Heart left ventricle (tissue), 16 donors: ENCODE measurements at regions not wholly inside any gene's neighbourhood (a gene's known extent, or its start where the extent isn't known, plus 50 kb on each side); places are given as distances from the start of the nearest gene placed in this dataset.

ENCODE experiments used
- ATAC-seq, 4 donors: fragments of 200-7000 bp; cut with Tn5 transposase; one replicate each; pipeline ENCODE4 v1.9.1; 2020 to 2022; ENCODE audit warnings: moderate library complexity in 4 of 4, mild to moderate bottlenecking in 3 of 4, moderate number of reproducible peaks in 1 of 4
- DNase-seq, 5 donors: peaks; one replicate each; pipeline ENCODE4 v3.0.0-alpha.2; 2020
- H3K27ac ChIP-seq, 12 donors: fragments of 200-600 bp; sonication (generic) in 4 of 12; one replicate each; pipeline versions ENCODE4 v1.5.0 to v1.8.0; 2016 to 2022; ENCODE audit warnings: mild to moderate bottlenecking in 2 of 12
- H3K27me3 ChIP-seq, 9 donors: fragments of 200-600 bp; sonication (generic) in 2 of 9; one replicate each; pipeline versions ENCODE4 v1.5.1 to v1.8.0; 2016 to 2022; ENCODE audit warnings: mild to moderate bottlenecking in 3 of 9
- H3K36me3 ChIP-seq, 9 donors: fragments of 200-600 bp; sonication (generic) in 2 of 9; one replicate each; pipeline versions ENCODE4 v1.5.0 to v1.8.0; 2018 to 2022; ENCODE audit warnings: mild to moderate bottlenecking in 2 of 9
- H3K4me1 ChIP-seq, 12 donors: fragments of 200-600 bp; sonication (generic) in 4 of 12; one replicate each; pipeline versions ENCODE4 v1.5.0 to v1.8.0; 2016 to 2022; ENCODE audit warnings: mild to moderate bottlenecking in 3 of 12
- H3K4me3 ChIP-seq, 12 donors: fragments of 200-600 bp; sonication (generic) in 4 of 12; one replicate each; pipeline versions ENCODE4 v1.5.0 to v1.8.0; 2017 to 2022; ENCODE audit warnings: mild to moderate bottlenecking in 9 of 12, moderate library complexity in 4 of 12
- H3K9me3 ChIP-seq, 12 donors: fragments of 200-600 bp; sonication (generic) in 4 of 12; one replicate each; pipeline versions ENCODE4 v1.5.0 to v1.8.0; 2016 to 2022; ENCODE audit warnings: mild to moderate bottlenecking in 1 of 12
- POLR2A ChIP-seq, 2 donors: fragments of 450-650 bp; IDR thresholded peaks; one replicate each; pipeline ENCODE4 v1.6.1; 2017; ENCODE audit warnings: antibody characterized with exemption in 2 of 2, mild to moderate bottlenecking in 2 of 2, moderate library complexity in 2 of 2
- WGBS, 4 donors: extraction: QIAGEN DNeasy Blood & Tissue Kit in 2 of 4; methylation state at CpG; one replicate each; pipeline versions ENCODE4 v1.1.5 to v1.1.7; 2013 to 2018; 5-methylcytosine and 5-hydroxymethylcytosine counted together
- intact Hi-C, 10 donors: fragments of 100-400 bp; cut with DNase I; formaldehyde crosslinking; loops; one replicate each; pipeline versions ENCODE4 v1.11.1 to v1.14.2; 2022
- TF ChIP-seq, protein P1 (sequence below), 12 donors: fragments of 200-600 bp; sonication (generic) in 4 of 12; IDR thresholded peaks; one replicate each; pipeline versions ENCODE4 v1.5.0 to v1.8.0; 2018 to 2022; ENCODE audit warnings: antibody characterized with exemption in 12 of 12, mild to moderate bottlenecking in 5 of 12
- donor health status: ischemic (EF 13 %, LVEDD 7.1; RV severe dilation, severe dysfunction).
- donor health status: healthy with polysubstance abuse.
- donor health status: DM: no; HTN: yes; CAD: no.
- donor health status: DM: no; HTN: no; CAD: no.
- donor health status: ischemic (EF 25% LVEDD 6.9; RV normal size, moderate dysfunction).
- donor health status: ischemic (EF 25% LVEDD 5.7; RV mildly dilated, moderate dysfunction).
- donor health status: healthy.
- donor health status: DM: yes; HTN: yes; CAD: no.
- donor health status: ischemic (EF 35%, LVEDD 5.7; RV mildly dilated, moderate dysfunction).
- donor health status: nonischemic (EF 11% LVEDD 7.7; RV severe dilation, severe dysfunction).
- donor health status: DM: yes; HTN: yes; CAD: no.
- donor health status: PGD.
- donor health status: ischemic (EF 29% LVEDD 5.4; RV normal size, mild dysfunction).
- donor health status: nonischemic (EF 23%, LVEDD 6.1; RV moderate dilation, normal function).

DNA sequence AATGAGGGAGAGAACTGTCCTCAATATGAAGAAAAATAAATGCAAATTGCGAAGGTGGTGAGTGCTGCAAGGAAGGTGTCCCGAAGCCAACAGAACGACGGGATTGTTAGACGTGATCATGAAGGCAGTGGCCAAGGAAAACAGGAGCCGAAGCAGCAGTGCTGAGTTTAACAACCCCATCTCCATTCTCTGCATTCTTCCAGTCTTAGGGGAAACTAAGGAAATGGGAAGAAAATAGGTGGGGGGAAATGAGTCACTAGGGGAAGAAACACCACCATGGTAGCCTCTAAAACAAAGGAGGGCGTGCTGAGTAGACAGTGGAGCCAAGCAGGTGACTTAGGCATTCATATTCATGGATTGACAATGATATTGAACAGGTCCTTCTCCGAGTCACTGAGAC, 192.2 kb upstream of the AKR1E2 start:
- ATAC-seq: no peak
- intact Hi-C loops: no loop called here
- TF ChIP-seq POLR2A (IDR thresholded peaks at IDR 0.05): no peak
- TF ChIP-seq, protein P1, sequence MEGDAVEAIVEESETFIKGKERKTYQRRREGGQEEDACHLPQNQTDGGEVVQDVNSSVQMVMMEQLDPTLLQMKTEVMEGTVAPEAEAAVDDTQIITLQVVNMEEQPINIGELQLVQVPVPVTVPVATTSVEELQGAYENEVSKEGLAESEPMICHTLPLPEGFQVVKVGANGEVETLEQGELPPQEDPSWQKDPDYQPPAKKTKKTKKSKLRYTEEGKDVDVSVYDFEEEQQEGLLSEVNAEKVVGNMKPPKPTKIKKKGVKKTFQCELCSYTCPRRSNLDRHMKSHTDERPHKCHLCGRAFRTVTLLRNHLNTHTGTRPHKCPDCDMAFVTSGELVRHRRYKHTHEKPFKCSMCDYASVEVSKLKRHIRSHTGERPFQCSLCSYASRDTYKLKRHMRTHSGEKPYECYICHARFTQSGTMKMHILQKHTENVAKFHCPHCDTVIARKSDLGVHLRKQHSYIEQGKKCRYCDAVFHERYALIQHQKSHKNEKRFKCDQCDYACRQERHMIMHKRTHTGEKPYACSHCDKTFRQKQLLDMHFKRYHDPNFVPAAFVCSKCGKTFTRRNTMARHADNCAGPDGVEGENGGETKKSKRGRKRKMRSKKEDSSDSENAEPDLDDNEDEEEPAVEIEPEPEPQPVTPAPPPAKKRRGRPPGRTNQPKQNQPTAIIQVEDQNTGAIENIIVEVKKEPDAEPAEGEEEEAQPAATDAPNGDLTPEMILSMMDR (IDR thresholded peaks at IDR 0.05): no peak

DNA sequence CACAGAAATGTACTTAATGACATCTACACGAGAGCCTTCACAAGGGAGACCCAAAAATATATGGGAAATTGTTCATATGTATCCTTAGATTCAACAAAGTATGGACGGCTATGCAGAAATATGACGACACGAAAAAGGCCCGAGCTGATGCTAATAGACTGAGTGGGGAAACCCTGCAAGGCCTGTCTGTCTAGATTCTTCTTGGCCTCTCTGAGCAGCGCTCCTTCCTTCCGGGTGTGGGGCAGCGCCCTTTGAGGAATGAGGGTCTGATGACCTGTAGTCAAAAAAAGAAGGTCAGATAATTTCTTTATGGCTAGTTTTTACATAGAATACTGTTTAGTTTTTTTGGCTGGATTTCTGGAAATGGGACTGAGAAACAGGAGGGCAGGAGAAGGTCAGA, 192.8 kb upstream of the AKR1E2 start:
- Histone ChIP-seq H3K27me3 (no peaks in the 10 kb centered on the region), H3K4me3 (no peak overlapping the region), H3K27ac (no peak overlapping the region), H3K9me3 (peaks cover 0 to under 1% (median 0%) of the 10 kb centered on the region in 12 donors), H3K36me3 (no peaks in the 10 kb centered on the region), H3K4me1 (peaks cover 0 to 12% (median 0%) of the 10 kb centered on the region in 12 donors)
- TF ChIP-seq, protein P1 (IDR thresholded peaks at IDR 0.05): no peak
- TF ChIP-seq POLR2A (IDR thresholded peaks at IDR 0.05): no peak
- intact Hi-C loops: no loop called here
- DNase-seq: no peak
- no peak for ATAC-seq
- WGBS, 4 donors: 81 to 86% (median 84%) methylated on average over 8 of the region's 8 CpGs

More for the DNA sequence above, 192.2 kb upstream of the AKR1E2 start:
- peaks cover 0 to 15% (median 0%) of the 10 kb centered on the region in 12 donors for H3K4me1 ChIP-seq
- H3K36me3 ChIP-seq: no peaks in the 10 kb centered on the region
- 77 to 94% (median 89%) methylated on average over 8 of the region's 8 CpGs for WGBS, 4 donors
- no peak overlapping the region for H3K27ac ChIP-seq
- no peak for DNase-seq
- H3K9me3 ChIP-seq: no peaks in the 10 kb centered on the region
- H3K4me3 ChIP-seq: no peak overlapping the region
- no peaks in the 10 kb centered on the region for H3K27me3 ChIP-seq

- H3K4me3 ChIP-seq: no peak overlapping the region
- DNase-seq: no peak
- 57 to 79% (median 61%) methylated on average over 5 of the region's 5 CpGs for WGBS, 4 donors
Measured at GRCh38 chr10:4632757-4633156, 193.2 kb upstream of the AKR1E2 start.

DNA sequence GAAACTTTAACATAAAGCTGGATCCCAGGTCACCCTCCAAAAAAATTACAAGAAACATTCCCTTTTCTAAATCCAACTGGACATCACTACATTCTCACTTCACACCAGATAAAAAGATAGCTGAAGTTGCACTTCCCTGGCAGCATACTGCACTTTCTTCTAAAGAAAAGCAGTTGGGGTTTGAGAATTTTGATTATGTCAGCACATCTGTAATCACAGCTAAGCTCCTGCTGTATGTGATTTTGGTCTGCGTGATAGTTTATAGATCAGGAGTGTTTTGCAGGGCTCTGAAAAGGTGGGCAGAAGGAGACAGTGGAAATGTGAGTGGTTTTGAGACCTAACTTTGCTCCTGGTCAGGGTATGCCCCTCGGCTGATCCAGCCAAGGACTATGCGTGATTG, 199.1 kb upstream of the AKR1E2 start:
- H3K4me3 ChIP-seq: no peak overlapping the region
- intact Hi-C loops: no loop called here
- peaks cover 0 to 17% (median 0%) of the 10 kb centered on the region in 12 donors for H3K9me3 ChIP-seq
- DNase-seq (no peak), ATAC-seq (no peak)
- H3K27ac ChIP-seq: no peak overlapping the region
- peaks cover 0 to 4% (median 0%) of the 10 kb centered on the region in 12 donors for H3K4me1 ChIP-seq
- TF ChIP-seq, protein P1 (IDR thresholded peaks at IDR 0.05): no peak
- TF ChIP-seq POLR2A (IDR thresholded peaks at IDR 0.05): no peak
- 96 to 100% (median 97%) methylated on average over 3 of the region's 3 CpGs for WGBS, 4 donors
- H3K27me3 ChIP-seq: no peaks in the 10 kb centered on the region
- H3K36me3 ChIP-seq: no peaks in the 10 kb centered on the region

More at GRCh38 chr10:4632757-4633156, 193.2 kb upstream of the AKR1E2 start:
- ATAC-seq: peak in 1 of 4 donors; percentile 51
- intact Hi-C loops: no loop called here
- H3K27me3 ChIP-seq: no peaks in the 10 kb centered on the region
- H3K27ac ChIP-seq: no peak overlapping the region
- no peaks in the 10 kb centered on the region for H3K36me3 ChIP-seq
- H3K4me1 ChIP-seq: peaks cover 0 to 9% (median 0%) of the 10 kb centered on the region in 12 donors
- H3K9me3 ChIP-seq: peaks cover 0 to 5% (median 0%) of the 10 kb centered on the region in 12 donors
- TF ChIP-seq, protein P1 (IDR thresholded peaks at IDR 0.05): no peak
- TF ChIP-seq POLR2A (IDR thresholded peaks at IDR 0.05): no peak
